ENCODE measurements at regions not wholly inside any gene's neighbourhood (a gene's known extent, or its start where the extent isn't known, plus 50 kb on each side); places are given as distances from the start of the nearest gene placed in this dataset.

DNA sequence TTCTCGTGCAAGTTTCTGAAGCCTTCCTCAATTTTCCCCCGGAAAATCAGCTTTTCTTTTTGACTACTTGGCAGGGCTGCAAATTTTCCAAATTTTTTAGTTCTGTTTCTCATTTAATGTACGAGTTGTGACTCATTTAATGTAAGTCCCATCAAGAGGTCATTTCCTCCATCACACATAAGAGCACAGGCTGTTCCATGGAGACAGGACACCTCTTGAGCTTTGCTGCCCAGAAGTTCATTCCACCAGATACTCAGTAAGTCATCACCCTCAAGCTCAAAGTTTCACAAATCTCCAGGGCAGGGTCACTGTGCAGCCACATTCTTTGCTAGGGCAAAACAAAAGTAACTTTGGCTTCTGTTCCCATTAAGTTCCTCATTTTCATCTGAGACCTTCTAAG is 101.5 kb upstream of the TEKT4 start:
- TF ChIP-seq, protein P1, sequence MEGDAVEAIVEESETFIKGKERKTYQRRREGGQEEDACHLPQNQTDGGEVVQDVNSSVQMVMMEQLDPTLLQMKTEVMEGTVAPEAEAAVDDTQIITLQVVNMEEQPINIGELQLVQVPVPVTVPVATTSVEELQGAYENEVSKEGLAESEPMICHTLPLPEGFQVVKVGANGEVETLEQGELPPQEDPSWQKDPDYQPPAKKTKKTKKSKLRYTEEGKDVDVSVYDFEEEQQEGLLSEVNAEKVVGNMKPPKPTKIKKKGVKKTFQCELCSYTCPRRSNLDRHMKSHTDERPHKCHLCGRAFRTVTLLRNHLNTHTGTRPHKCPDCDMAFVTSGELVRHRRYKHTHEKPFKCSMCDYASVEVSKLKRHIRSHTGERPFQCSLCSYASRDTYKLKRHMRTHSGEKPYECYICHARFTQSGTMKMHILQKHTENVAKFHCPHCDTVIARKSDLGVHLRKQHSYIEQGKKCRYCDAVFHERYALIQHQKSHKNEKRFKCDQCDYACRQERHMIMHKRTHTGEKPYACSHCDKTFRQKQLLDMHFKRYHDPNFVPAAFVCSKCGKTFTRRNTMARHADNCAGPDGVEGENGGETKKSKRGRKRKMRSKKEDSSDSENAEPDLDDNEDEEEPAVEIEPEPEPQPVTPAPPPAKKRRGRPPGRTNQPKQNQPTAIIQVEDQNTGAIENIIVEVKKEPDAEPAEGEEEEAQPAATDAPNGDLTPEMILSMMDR (conservative IDR thresholded peaks at IDR 0.05) = no peak
- Histone ChIP-seq H3K27ac (ENCODE audit: insufficient read length, low read depth, low read length) (no peak overlapping the region), H4K5ac (ENCODE audit: insufficient read length, low read depth, low read length) (no peak overlapping the region), H3T11ph (ENCODE audit: low read length) (no peak overlapping the region), H4K91ac (ENCODE audit: insufficient read length, low read depth, low read length) (no peak overlapping the region), H3K23ac (ENCODE audit: insufficient read length, low read depth, low read length) (no peak overlapping the region), H2BK15ac (ENCODE audit: low read depth, low read length) (no peak overlapping the region), H3K4me2 (ENCODE audit: insufficient read depth, insufficient read length, low read length) (no peak overlapping the region), H3K79me2 (ENCODE audit: insufficient read depth, low read length) (no peaks in the 10 kb centered on the region), H3K4me1 (ENCODE audit: insufficient read depth, low read length) (no peaks in the 10 kb centered on the region), H2BK120ac (ENCODE audit: low read depth, low read length, poor library complexity, severe bottlenecking) (no peak overlapping the region), H2BK12ac (ENCODE audit: insufficient read length, low read depth, low read length) (no peak overlapping the region), H2BK20ac (ENCODE audit: low read depth, low read length, poor library complexity, severe bottlenecking) (no peak overlapping the region), H3K9me3 (ENCODE audit: control insufficient read depth, low read depth, low read length) (peaks cover 92% of the 10 kb centered on the region), H3K9ac (ENCODE audit: extremely low read depth, insufficient read length, low read length) (no peak overlapping the region), H3K27me3 (ENCODE audit: insufficient read depth, low read length) (no peaks in the 10 kb centered on the region), H3K14ac (ENCODE audit: insufficient read depth, low read length) (no peak overlapping the region), H2AFZ (ENCODE audit: low read length) (no peak overlapping the region), H4K20me1 (ENCODE audit: control insufficient read depth, insufficient read depth, insufficient read length) (no peaks in the 10 kb centered on the region), H3K79me1 (ENCODE audit: insufficient read depth, low read depth, low read length, poor library complexity, severe bottlenecking) (no peaks in the 10 kb centered on the region), H2AK5ac (ENCODE audit: insufficient read length, low read length) (no peak overlapping the region), H3K4ac (ENCODE audit: low read depth, low read length) (no peak overlapping the region), H3K56ac (ENCODE audit: insufficient read length, low read depth, low read length) (no peak overlapping the region), H3K23me2 (ENCODE audit: insufficient read length, low read depth, low read length, poor library complexity, severe bottlenecking) (no peaks in the 10 kb centered on the region), H2BK5ac (ENCODE audit: insufficient read length, low read length) (no peak overlapping the region), H4K8ac (replicated peaks; ENCODE audit: insufficient read length, low read depth, low read length) (no peak overlapping the region), H3K18ac (ENCODE audit: insufficient read length, low read depth, low read length) (no peak overlapping the region)
- Mint-ChIP-seq H3K4me1 (no peaks in the 10 kb centered on the region), H3K36me3 (ENCODE audit: insufficient read depth in 1 of 3, low read depth in 3 of 3) (peaks cover 4 to 36% (median 17%) of the 10 kb centered on the region in 3 experiments; a peak in 6 of 7 replicates), H3K9me3 (peaks cover 90 to 99% of the 10 kb centered on the region in 2 experiments), H3K27me3 (ENCODE audit: low read depth) (peaks cover 3% of the 10 kb centered on the region), H3K27ac (no peak overlapping the region), H3K4me3 (no peak overlapping the region)
- no peak for DNase-seq
- WGBS (ENCODE audit: extremely low coverage, insufficient read length, low lambda C conversion rate) = no CpG with 5 or more reads among the region's 3 CpGs
